Activated CD8-positive, alpha-beta memory T cell treated with anti-CD3 and anti-CD28 coated beads, Interleukin-2, amount 10 ng/mL, durations not matched to agents 7 days and 5 days (primary cell): ENCODE measurements at regions not wholly inside any gene's neighbourhood (a gene's known extent, or its start where the extent isn't known, plus 50 kb on each side); places are given as distances from the start of the nearest gene placed in this dataset.
"Not testable (repeated sequence)": the region's sequence is repeated elsewhere in the genome, so short reads cannot be mapped to it uniquely, and the experiment has no call there.

Source experiments
- ATAC-seq: fragments of 150-1000 bp; cut with Tn5 transposase; one replicate; pipeline ENCODE4 v1.10.0; 2021; ENCODE audit warnings: moderate library complexity
- CTCF ChIA-PET: fragments of 350-600 bp; sonication (Branson Sonifier 250); formaldehyde crosslinking; loops from one replicate; lab custom pipeline; 2021; ENCODE audit warnings: antibody characterized with exemption; lab: Charles Lee
- DNase-seq: peaks from one replicate; pipeline ENCODE4 v3.0.0-alpha.2; 2020
- H3K27ac Mint-ChIP-seq: one replicate; pipeline ENCODE4 v1.8.0; 2021; ENCODE audit warnings: mild to moderate bottlenecking, mixed read lengths
- H3K27me3 Mint-ChIP-seq: one replicate; pipeline ENCODE4 v1.8.0; 2021; ENCODE audit warnings: mixed read lengths
- H3K36me3 Mint-ChIP-seq: one replicate; pipeline ENCODE4 v1.8.0; 2021; ENCODE audit warnings: mild to moderate bottlenecking, mixed read lengths
- H3K4me1 Mint-ChIP-seq: one replicate; pipeline ENCODE4 v1.8.0; 2021; ENCODE audit warnings: mixed read lengths
- H3K4me3 Mint-ChIP-seq: one replicate; pipeline ENCODE4 v1.8.0; 2021; ENCODE audit warnings: mild to moderate bottlenecking, moderate library complexity, mixed read lengths
- H3K9me3 Mint-ChIP-seq: one replicate; pipeline ENCODE4 v1.8.0; 2022; ENCODE audit warnings: low read depth, mixed read lengths

- DNase-seq, H3K4me1 Mint-ChIP-seq, H3K9me3 Mint-ChIP-seq, ATAC-seq, H3K36me3 Mint-ChIP-seq, CTCF ChIA-PET, H3K4me3 Mint-ChIP-seq, H3K27me3 Mint-ChIP-seq, H3K27ac Mint-ChIP-seq: not testable (repeated sequence)
Observed at GRCh38 chr1:220475608-220476007, 52.3 kb upstream of the MARK1 start.

GRCh38 chr1:220475141-220475540 is 52.8 kb upstream of the MARK1 start:
- H3K27ac Mint-ChIP-seq, H3K36me3 Mint-ChIP-seq, H3K27me3 Mint-ChIP-seq, ATAC-seq, H3K4me1 Mint-ChIP-seq, H3K4me3 Mint-ChIP-seq, CTCF ChIA-PET, DNase-seq, H3K9me3 Mint-ChIP-seq: not testable (repeated sequence)

GRCh38 chr1:220473440-220473839 is 54.5 kb upstream of the MARK1 start:
- H3K9me3 Mint-ChIP-seq = no peaks in the 10 kb centered on the region
- CTCF ChIA-PET = no interaction called here
- no peaks in the 10 kb centered on the region for H3K4me1 Mint-ChIP-seq
- H3K27ac Mint-ChIP-seq = no peak overlapping the region
- no peaks in the 10 kb centered on the region for H3K36me3 Mint-ChIP-seq
- no peak for DNase-seq
- no peak overlapping the region for H3K4me3 Mint-ChIP-seq
- H3K27me3 Mint-ChIP-seq = no peaks in the 10 kb centered on the region
- no peak for ATAC-seq

GRCh38 chr1:220462752-220463151 is 65.2 kb upstream of the MARK1 start:
- Mint-ChIP-seq H3K4me3 (no peak overlapping the region), H3K9me3 (no peaks in the 10 kb centered on the region), H3K4me1 (no peaks in the 10 kb centered on the region), H3K36me3 (no peaks in the 10 kb centered on the region), H3K27ac (no peak overlapping the region), H3K27me3 (no peaks in the 10 kb centered on the region)
- DNase-seq (no peak), ATAC-seq (no peak)
- CTCF ChIA-PET = no interaction called here

- ATAC-seq = no peak
- Mint-ChIP-seq H3K4me3 (no peak overlapping the region), H3K27ac (no peak overlapping the region), H3K9me3 (no peaks in the 10 kb centered on the region), H3K36me3 (no peaks in the 10 kb centered on the region), H3K4me1 (no peaks in the 10 kb centered on the region), H3K27me3 (no peaks in the 10 kb centered on the region)
- DNase-seq = no peak
- CTCF ChIA-PET = no interaction called here
Observed at GRCh38 chr1:220458936-220459335, 69.0 kb upstream of the MARK1 start.

GRCh38 chr1:220457957-220458609 is 69.9 kb upstream of the MARK1 start:
- ATAC-seq (no peak), DNase-seq (no peak)
- H3K27ac Mint-ChIP-seq = no peak overlapping the region
- no peaks in the 10 kb centered on the region for H3K4me1 Mint-ChIP-seq
- no peaks in the 10 kb centered on the region for H3K27me3 Mint-ChIP-seq
- no peaks in the 10 kb centered on the region for H3K36me3 Mint-ChIP-seq
- no peak overlapping the region for H3K4me3 Mint-ChIP-seq
- H3K9me3 Mint-ChIP-seq = no peaks in the 10 kb centered on the region
- CTCF ChIA-PET = no interaction called here

GRCh38 chr1:220455559-220455958 is 72.4 kb upstream of the MARK1 start:
- H3K4me3 Mint-ChIP-seq = no peak overlapping the region
- H3K27ac Mint-ChIP-seq = no peak overlapping the region
- DNase-seq (no peak), ATAC-seq (no peak)
- H3K9me3 Mint-ChIP-seq = no peaks in the 10 kb centered on the region
- H3K4me1 Mint-ChIP-seq = no peaks in the 10 kb centered on the region
- H3K27me3 Mint-ChIP-seq = peaks cover 6% of the 10 kb centered on the region
- CTCF ChIA-PET = no interaction called here
- no peaks in the 10 kb centered on the region for H3K36me3 Mint-ChIP-seq

- no peaks in the 10 kb centered on the region for H3K4me1 Mint-ChIP-seq
- no peaks in the 10 kb centered on the region for H3K9me3 Mint-ChIP-seq
- no peak overlapping the region for H3K27ac Mint-ChIP-seq
- ATAC-seq = no peak
- no peaks in the 10 kb centered on the region for H3K36me3 Mint-ChIP-seq
- CTCF ChIA-PET = interaction anchor here (0.8 kb wide), 1 partner anchor 173 kb away, joined by 3 read pairs; no protein-coding TSS in a partner anchor
- H3K4me3 Mint-ChIP-seq = no peak overlapping the region
- no peak for DNase-seq
- peaks cover 8% of the 10 kb centered on the region for H3K27me3 Mint-ChIP-seq
Observed at GRCh38 chr1:220454155-220454777, 73.7 kb upstream of the MARK1 start.

- H3K27me3 Mint-ChIP-seq = peaks cover 8% of the 10 kb centered on the region
- no peak overlapping the region for H3K27ac Mint-ChIP-seq
- no peaks in the 10 kb centered on the region for H3K9me3 Mint-ChIP-seq
- H3K4me3 Mint-ChIP-seq = no peak overlapping the region
- ATAC-seq (no peak), DNase-seq (no peak)
- CTCF ChIA-PET = interaction anchor here (0.8 kb wide), 1 partner anchor 8 kb away, joined by 3 read pairs; no protein-coding TSS in a partner anchor
- H3K36me3 Mint-ChIP-seq = no peaks in the 10 kb centered on the region
- H3K4me1 Mint-ChIP-seq = no peaks in the 10 kb centered on the region
Observed at GRCh38 chr1:220453371-220453770, 74.6 kb upstream of the MARK1 start.

GRCh38 chr1:220451532-220451931 is 76.4 kb upstream of the MARK1 start:
- ATAC-seq = no peak
- DNase-seq = no peak
- H3K27ac Mint-ChIP-seq = no peak overlapping the region
- no peaks in the 10 kb centered on the region for H3K9me3 Mint-ChIP-seq
- CTCF ChIA-PET = no interaction called here
- peaks cover 10% of the 10 kb centered on the region for H3K27me3 Mint-ChIP-seq
- H3K36me3 Mint-ChIP-seq = no peaks in the 10 kb centered on the region
- H3K4me3 Mint-ChIP-seq = no peak overlapping the region
- H3K4me1 Mint-ChIP-seq = no peaks in the 10 kb centered on the region

- Mint-ChIP-seq H3K27ac (no peak overlapping the region), H3K4me3 (no peak overlapping the region), H3K27me3 (peaks cover 10% of the 10 kb centered on the region), H3K9me3 (no peaks in the 10 kb centered on the region), H3K4me1 (no peaks in the 10 kb centered on the region), H3K36me3 (no peaks in the 10 kb centered on the region)
- DNase-seq = no peak
- ATAC-seq = no peak
- CTCF ChIA-PET = no interaction called here
Observed at GRCh38 chr1:220450927-220451326, 77.0 kb upstream of the MARK1 start.

GRCh38 chr1:220448217-220448616 is 79.7 kb upstream of the MARK1 start:
- H3K4me1 Mint-ChIP-seq = no peaks in the 10 kb centered on the region
- no peak overlapping the region for H3K4me3 Mint-ChIP-seq
- CTCF ChIA-PET = no interaction called here
- no peak overlapping the region for H3K27ac Mint-ChIP-seq
- no peaks in the 10 kb centered on the region for H3K36me3 Mint-ChIP-seq
- no peaks in the 10 kb centered on the region for H3K9me3 Mint-ChIP-seq
- DNase-seq (no peak), ATAC-seq (no peak)
- peaks cover 10% of the 10 kb centered on the region for H3K27me3 Mint-ChIP-seq

GRCh38 chr1:220444586-220444985 is 83.3 kb upstream of the MARK1 start:
- H3K4me1 Mint-ChIP-seq, DNase-seq, H3K9me3 Mint-ChIP-seq, H3K27ac Mint-ChIP-seq, H3K27me3 Mint-ChIP-seq, H3K4me3 Mint-ChIP-seq, CTCF ChIA-PET, ATAC-seq, H3K36me3 Mint-ChIP-seq: not testable (repeated sequence)

- H3K4me3 Mint-ChIP-seq = no peak overlapping the region
- CTCF ChIA-PET = no interaction called here
- H3K36me3 Mint-ChIP-seq = no peaks in the 10 kb centered on the region
- no peak for DNase-seq
- H3K4me1 Mint-ChIP-seq = no peaks in the 10 kb centered on the region
- no peaks in the 10 kb centered on the region for H3K27me3 Mint-ChIP-seq
- ATAC-seq = no peak
- H3K27ac Mint-ChIP-seq = no peak overlapping the region
- H3K9me3 Mint-ChIP-seq = no peaks in the 10 kb centered on the region
Observed at GRCh38 chr1:220441211-220441610, 86.7 kb upstream of the MARK1 start.
